RCC 7860 (cell line): ENCODE measurements at regions not wholly inside any gene's neighbourhood (a gene's known extent, or its start where the extent isn't known, plus 50 kb on each side); places are given as distances from the start of the nearest gene placed in this dataset.

Experiments used
- DNase-seq: peaks from one replicate; pipeline ENCODE4 v3.0.0-alpha.2; 2015; ENCODE audit warnings: low spot score
- FAIRE-seq: peaks from 2 replicates; lab custom pipeline; 2012; peaks lifted over from hg19 to GRCh38; lab: Jason Lieb, UNC

DNA sequence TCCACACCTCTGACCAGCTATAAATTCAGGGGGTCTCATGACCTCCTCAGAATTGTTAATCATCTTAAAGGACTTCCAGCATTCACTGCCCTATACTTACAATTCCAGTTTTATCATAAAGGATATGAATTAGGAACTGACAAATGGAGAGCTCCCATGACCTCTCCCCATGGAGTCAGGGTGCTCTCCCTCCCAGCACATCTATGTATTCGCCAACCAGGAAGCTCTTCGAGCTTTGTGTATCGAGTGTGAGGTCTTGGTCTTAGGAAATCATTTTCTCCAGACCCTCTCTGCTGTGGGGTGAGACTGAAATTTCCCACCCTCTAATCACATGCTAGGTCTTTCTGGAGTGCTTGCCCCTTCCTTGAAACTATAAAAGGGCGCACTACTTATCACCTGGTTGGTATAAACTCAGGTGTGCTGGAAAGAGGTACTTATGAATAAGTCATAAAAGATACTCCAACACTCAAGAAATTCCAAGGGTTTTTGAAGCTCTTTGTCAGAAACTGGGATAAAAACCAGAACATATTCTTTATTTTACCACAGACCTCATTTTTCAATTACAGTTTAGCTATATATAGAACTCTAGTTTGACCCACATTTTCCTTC is 238.4 kb upstream of the OPRM1 start:
- no peak for DNase-seq
- FAIRE-seq: no peak

DNA sequence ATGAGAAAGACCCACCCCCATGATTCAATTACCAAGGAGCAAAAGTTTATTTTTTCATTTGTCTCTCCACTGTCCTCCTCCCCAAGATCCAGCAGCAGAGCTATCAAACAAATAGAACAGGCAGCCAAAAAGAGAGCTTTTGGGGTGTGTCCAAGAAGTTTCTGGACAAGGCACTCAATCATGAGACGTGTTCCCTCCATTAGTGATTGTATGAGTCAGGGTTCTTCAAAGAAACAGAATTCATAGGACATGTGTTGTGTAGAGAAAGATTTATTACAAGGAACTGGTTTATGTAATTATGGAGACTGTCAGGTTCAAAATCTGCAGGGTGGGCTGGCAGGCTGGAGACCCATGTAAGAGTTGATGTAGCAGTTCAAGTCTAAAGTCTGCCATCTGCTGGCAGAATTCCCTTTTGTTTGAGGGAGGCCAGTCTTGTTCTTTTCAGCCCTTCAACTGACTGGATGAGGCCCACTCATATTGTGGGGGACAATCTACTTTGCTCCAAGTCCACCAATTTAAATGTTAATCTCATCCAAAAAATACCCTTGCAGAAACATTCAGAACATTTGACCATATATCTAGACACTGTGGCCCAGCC is 248.1 kb upstream of the OPRM1 start:
- DNase-seq: no peak
- FAIRE-seq: no peak

DNA sequence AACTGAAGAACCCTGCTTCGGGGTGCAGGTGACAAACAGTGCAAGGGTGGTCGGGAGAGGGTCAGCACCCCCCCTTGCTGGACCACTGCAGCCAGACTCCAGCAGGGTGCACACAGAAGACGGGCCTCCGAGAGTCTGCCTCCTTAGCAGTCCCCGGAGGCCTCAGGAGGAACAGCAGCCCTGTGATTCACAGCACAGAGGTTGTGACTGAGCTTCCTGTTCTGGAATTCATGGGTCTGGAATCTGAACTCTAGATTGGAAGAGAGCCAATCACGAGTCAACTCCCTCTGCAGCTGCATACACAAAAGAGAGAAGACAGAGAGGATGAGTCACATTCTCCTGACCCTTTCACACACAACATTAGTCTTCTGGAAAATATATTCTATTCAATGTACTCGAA is 249.0 kb upstream of the OPRM1 start:
- peak; percentile 87 for FAIRE-seq
- DNase-seq: peak; percentile 79

DNA sequence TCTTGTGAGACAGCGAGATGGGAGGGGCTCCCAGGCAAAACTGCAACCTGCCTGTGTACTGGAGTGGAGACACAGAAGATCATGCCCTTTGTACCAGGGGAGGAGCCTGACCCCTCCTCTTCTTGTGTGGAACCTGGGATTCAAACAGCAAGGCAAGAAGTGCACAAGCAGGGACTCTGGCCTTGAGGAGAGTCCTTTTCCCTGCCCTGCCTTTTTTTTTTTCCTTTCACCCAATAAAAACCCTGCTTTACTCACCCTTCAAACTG is 251.8 kb upstream of the OPRM1 start:
- DNase-seq: no peak
- no peak for FAIRE-seq

DNA sequence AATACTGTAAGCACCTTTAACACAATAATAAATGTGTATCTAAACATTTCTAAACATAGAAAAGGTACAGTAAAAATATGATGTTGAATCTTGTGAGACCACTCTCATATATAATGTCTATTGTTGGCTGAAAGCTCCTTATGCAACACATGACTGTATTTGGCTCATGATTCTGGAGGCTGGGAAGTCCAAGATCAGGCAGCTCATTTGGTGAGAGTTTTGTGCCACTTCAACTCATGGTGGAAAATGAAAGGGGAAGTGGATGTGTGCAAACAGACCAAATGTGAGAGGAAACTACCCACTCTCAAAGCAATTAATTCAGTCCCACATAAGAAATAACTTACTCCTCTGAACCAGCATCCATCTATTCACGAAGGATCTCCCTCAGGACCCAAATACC is 257.7 kb upstream of the OPRM1 start:
- FAIRE-seq: no peak

DNA sequence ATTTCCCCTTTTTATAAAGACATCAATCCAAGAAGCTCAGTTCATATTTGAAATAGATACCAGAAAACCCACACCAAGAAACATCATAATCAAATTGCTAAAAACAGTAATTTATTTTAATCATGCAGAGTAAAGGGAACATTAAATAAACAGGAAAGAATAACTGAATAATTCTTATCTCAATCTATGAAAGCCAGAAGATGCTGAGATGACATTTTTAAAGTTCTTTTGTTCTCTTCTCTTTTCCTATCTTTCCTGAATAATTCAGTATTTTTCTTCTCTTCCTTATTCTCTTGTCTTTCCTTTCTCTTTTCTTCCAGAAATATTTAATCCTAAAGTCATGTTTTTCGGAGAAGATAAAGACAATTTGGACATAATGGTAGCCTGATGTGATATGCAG is 259.0 kb upstream of the OPRM1 start:
- FAIRE-seq (no peak), DNase-seq (no peak)

More for the DNA sequence above, 257.7 kb upstream of the OPRM1 start:
- DNase-seq: no peak

DNA sequence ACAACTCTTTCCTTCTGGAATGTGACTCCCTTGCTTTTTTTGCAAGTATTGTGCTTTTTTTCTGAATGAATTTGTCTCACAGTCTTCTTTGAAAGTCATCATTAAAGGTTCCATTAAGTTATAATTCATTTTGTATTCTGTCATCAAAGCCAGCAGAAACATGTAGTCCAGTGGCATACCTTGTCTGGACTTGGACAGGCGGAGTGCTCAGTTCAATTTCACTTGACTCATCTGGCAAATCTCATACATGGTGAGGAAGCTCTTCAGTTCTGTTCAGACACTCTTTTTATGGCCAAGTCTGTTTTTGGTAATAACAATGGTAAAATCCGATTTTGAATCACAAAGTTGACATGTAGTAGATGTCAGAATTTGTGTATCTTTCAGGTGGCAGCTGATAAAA is 260.8 kb upstream of the OPRM1 start:
- FAIRE-seq (no peak), DNase-seq (no peak)

DNA sequence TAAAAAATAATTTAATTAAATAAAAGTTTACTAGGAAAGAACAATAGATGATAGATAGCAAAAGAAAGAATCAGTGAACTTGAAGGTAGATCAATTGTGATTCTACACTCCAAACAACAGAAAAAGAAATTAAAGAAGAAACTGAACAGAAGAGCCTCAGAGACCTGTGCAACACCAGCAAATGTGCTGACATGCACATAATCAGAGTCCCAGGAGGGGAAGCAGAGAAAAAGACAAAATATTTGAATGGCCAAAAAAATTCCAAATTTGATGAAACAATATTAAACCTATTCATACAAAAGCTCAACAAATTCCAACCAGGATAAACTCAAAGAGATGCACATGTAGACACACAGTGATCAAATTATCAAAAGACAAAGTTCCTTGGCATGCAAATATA is 267.5 kb upstream of the OPRM1 start:
- DNase-seq: no peak
- FAIRE-seq: no peak

DNA sequence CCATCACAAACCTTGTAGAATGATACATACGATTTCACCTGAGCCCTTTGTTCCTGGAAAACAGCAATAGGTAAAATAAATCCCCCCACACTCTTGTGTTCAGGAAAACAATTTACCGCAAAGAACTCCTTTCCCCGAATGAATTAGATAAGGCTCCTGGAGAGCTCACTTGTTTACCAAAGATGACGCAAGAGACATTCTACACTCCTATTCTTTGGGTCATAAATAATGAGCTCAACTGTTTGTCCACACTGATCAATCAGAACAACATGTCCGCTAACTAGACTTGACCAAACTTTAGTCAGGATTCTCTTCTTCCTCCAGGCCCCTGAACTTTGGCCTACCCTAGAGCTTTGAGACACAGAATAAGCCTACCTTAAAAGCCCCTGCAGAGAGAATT is 271.9 kb upstream of the OPRM1 start:
- DNase-seq (no peak), FAIRE-seq (no peak)

DNA sequence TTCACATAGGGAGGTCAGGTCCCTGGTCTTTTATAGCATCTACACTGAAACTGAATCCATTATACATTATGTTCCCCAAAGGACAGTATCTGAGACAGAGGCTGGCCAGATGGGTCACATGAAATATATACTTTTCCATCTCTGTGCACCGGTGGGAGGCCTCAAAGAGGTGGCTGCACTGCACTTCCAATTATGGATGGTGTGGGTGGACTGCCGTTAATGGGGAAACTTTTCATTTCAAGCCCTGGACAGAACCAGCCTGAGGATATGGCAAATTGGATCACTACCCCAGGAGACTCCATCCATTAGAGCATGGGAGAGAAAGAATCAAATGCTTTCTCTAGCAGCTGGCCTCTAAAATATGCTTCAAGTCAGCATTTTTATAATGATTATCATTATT is 280.5 kb upstream of the OPRM1 start:
- FAIRE-seq: no peak

DNA sequence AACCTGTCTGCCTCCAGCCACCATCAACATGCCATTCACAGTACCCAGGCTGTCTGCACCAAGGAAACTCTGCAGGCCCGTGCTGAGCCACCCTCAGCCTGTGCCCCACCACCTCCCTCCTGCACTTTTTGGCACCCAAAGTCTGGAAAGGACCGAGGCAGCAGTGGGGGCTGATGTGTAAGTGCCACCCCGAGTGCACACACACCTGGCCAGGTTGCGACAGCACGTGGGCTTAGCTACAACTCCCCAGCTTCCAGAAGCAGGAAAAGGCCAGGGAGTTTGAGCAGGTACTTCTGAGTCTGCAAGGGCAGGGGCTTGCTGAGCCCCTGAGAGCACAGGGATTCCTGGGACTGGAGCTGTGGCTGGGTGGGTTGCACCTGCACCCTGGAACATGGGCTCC is 303.3 kb upstream of the OPRM1 start:
- no peak for FAIRE-seq
- DNase-seq: no peak

More for the DNA sequence above, 280.5 kb upstream of the OPRM1 start:
- no peak for DNase-seq

DNA sequence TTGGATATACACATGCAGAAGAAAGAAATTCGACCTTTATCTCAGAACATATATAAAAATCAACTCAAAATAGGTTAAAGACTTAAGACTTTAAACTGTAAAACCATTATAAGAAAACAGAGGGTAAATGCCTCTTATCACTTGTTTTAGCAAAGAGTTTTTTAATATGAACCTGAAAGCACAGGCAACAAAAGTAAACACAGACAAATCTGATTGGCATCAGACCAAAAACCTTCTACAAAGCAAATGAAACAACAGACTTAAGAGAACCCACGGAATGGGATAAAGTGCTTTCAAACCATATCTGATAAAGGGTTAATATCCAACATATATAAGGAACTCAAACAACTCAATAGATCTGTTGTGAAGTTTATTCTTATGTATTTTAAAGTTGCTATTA is 309.9 kb upstream of the OPRM1 start:
- DNase-seq (no peak), FAIRE-seq (no peak)

DNA sequence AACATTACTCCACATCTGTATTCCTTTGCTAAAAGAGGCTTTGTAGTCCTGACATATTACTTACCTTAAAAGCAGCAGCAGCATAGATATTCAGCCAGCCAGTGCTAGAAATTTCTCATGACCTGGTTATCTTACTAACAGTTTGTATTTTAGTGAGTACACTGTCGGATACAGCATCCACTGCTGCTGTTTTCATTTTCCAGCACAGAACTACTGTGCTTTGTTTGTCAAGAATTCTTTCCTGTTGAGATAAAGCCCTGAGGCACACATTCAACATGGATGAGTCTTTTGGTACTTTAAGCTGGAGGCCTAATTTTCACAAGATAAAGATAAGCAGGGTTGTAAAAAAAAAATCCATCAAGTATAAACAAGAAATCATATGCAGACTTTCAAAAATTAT is 311.2 kb upstream of the OPRM1 start:
- no peak for DNase-seq

DNA sequence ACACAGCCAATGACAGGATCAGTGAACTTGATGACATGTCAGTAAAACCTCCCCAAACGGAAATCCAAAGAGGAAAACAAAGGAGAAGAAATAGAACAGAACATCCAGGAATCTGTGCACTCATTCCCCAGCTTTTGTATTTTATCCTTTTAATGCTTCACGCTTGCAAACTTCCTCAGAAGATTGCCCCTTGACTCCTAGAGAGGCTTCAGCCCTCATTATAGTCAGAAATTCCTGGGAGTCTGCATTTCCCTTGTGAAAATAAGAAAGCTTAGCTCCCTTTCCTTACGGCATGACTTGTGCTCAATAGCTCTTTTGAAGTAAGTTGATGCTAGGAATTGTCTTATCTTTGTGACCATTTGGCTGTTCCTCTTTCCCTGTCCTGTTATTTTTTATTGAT is 313.6 kb upstream of the OPRM1 start:
- DNase-seq (no peak), FAIRE-seq (no peak)

More for the DNA sequence above, 311.2 kb upstream of the OPRM1 start:
- no peak for FAIRE-seq

DNA sequence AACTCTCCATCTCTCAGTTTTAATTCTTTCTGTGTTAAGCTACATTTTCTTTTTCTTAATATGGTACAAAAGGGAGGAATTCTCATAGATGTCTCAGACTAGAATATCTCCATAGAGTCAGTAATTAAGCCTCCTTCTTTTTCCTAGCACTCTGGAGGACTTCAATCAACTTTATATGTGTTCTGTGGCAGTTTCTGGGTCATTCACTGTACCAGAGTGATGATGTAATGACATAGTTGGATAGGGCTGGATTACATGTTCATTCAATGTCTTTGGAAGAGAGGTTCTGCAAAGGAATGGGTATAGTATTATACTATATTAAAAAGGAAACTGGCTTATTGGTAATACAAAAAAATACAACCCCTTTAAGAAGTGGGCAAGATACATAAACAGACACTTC is 318.3 kb upstream of the OPRM1 start:
- FAIRE-seq (no peak), DNase-seq (no peak)

DNA sequence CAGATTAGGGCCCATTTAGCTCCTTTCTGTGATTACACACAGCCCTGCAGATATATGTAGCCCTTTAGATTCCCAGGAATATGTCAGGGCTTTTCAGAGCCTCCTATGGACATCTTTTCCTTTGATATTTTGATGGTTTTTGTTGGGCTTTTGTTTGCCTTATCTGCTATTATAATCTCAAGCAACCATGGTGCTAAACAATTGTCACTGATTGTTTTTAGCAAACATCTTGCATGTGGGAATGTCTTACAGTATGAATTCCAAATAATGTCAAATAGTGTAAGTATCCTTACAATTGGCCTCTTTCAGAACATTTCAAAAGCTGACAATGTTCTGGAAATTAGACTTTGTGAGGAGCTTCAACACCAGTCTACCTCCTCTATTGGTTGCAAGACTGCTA is 333.6 kb upstream of the OPRM1 start:
- DNase-seq: no peak
- no peak for FAIRE-seq

DNA sequence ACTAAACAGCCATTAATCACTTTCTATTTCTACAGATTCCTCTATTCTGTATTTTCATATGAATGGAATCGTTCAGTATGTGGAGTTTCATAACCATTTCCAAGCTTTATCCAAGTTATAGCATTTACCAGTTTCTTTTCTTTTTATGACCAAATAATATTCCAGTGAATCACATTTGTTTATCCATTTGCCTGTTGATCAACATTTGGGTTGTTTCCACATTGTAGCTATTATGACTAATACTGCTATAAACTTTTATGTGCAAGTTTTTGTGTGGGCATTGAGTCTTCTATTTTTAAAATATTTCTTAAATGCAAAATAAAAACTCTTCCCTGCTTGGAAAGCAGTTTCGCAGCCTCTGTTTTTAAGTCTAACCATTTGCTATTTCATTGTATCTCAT is 336.4 kb upstream of the OPRM1 start:
- no peak for FAIRE-seq
- no peak for DNase-seq

DNA sequence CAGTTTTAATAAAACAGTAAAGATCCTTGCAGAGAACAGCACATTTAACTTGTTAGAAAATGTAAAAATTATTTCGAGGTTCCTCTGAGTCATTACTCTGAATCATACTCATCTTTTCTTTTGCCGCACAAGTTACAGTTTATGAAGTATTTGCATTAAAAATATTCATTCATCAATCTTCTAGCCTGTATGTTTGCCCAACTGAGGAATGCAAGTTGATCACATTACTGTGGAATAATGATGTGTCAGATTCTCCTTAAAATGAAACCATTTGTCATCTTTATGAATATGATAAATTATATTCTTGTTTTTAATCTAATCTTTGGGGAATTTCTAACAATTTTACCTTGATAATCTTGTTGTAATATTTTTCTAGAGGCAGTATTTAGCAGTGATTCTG is 340.4 kb upstream of the OPRM1 start:
- FAIRE-seq (no peak), DNase-seq (no peak)

DNA sequence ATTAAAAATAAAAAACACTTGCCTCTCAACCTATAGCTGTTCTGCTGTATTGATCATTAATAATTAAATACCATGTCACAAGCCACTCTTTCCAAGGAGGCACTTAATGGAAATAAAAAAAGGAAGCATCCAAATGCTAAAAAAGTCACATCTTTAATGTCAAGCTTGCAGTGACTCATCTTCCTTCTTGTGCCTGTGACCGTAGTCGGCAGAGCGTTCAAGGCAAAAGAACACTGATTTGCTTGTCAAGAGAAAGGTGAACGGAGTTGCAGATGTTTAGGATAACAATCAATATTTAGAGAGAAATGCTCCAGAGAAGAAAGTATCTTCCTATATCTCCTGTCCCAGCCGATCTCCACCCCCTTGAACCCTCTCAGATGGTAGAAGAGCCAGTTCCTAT is 341.0 kb upstream of the OPRM1 start:
- no peak for FAIRE-seq
- DNase-seq: no peak

DNA sequence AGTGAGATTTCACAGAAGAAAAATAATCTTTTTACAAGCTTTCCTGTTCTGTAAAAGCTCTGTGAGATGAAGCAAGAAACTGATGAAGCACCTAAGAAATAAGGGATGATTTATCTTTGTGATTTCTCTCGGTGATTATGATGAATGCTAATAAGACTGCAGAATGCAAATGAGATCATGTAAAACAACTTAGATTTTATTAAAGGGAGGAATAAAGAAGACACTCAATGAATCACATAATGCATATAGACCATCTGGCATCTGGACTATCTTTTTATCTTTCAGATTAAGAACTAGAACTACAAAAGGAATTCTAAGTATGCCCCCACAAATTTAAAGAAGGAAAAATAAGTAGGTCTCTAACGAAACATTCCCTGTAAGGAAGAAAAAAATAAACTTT is 361.5 kb upstream of the OPRM1 start:
- DNase-seq: no peak
- no peak for FAIRE-seq

DNA sequence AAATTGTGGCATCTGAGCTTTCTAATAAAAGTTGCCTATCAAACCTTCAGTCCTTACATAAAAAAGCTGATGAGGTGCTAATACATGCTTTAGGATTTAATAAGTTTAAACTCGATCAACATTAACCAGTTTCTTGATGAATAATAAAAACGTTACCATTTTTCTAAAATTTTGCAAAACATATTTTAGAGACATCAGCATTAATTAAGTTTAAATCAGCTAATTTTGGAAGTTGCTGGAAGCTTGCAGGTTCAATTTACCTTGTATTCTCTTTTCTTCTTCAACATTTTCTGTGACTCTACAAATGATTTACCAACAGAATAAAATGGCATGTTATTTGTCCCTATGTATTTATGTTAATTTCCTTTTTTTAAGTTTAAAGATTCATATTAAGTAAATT is 365.3 kb upstream of the OPRM1 start:
- DNase-seq (no peak), FAIRE-seq (no peak)

DNA sequence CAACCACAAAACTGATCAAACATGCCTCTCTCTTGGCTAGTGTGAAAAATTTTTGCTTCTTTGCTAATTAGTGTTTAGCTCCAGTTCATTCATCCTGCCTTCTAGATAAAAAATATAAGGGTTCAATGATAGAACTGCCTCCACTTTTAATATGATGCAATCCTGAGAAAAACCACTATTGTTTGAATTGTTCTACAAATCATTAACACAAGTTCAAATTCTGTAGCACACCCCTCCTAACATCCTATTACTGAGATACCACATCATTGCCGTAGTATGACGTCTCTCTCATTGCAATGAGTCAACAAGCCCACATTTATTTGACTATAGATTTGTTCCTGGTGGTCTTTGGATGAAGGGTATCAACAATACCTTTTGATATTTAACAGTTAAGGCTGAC is 365.8 kb upstream of the OPRM1 start:
- DNase-seq (no peak), FAIRE-seq (no peak)

DNA sequence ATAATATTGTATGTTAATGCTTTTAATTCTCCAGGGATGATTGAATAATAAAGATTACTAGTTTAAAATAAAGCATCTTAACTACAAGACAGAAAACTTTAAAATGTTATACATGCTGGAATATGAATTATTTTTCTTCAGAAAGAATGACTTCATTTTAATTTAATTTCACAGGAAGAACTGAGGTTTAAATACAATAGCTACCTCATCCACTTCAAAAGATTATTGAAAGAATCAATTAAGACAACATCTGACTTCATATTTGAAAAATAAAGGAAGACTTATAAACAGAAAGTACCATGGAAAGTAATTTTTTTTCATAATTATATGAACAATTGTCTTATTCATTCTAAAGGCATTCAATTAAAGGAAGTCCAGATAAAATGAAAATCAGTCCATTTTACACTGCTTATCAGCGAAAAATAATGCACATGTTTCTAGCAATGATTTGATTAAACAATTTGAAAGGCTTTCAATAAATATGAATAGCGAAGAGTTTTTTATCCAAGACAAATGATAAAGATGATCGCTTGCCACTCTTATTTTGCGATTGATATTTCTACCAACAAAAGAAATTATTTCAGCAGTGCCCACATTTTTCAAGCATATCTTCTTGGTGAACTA is 368.5 kb upstream of the OPRM1 start:
- DNase-seq (no peak), FAIRE-seq (no peak)
